Cardiac fibroblast (primary cell): ENCODE measurements at regions not wholly inside any gene's neighbourhood (a gene's known extent, or its start where the extent isn't known, plus 50 kb on each side); places are given as distances from the start of the nearest gene placed in this dataset.

Experiments
- DNase-seq, 2 donors: peaks; one replicate each; pipeline versions ENCODE4 v3.0.0 to v3.0.0-alpha.2; 2010; ENCODE audit warnings: low read depth in 2 of 2
- H3K4me3 ChIP-seq, 2 donors: replicated peaks in 1 of 2; 1 replicate in 1 of 2; 2 replicates in 1 of 2; pipeline ENCODE4 v1.5.1; 2011; ENCODE audit warnings: low read depth in 2 of 2, low read length in 2 of 2, mild to moderate bottlenecking in 2 of 2, moderate library complexity in 1 of 2
- TF ChIP-seq, protein P1 (sequence below): IDR thresholded peaks from one replicate; pipeline ENCODE4 v1.5.1; 2011; ENCODE audit warnings: low read depth, mild to moderate bottlenecking, low read length, inconsistent platforms

DNA sequence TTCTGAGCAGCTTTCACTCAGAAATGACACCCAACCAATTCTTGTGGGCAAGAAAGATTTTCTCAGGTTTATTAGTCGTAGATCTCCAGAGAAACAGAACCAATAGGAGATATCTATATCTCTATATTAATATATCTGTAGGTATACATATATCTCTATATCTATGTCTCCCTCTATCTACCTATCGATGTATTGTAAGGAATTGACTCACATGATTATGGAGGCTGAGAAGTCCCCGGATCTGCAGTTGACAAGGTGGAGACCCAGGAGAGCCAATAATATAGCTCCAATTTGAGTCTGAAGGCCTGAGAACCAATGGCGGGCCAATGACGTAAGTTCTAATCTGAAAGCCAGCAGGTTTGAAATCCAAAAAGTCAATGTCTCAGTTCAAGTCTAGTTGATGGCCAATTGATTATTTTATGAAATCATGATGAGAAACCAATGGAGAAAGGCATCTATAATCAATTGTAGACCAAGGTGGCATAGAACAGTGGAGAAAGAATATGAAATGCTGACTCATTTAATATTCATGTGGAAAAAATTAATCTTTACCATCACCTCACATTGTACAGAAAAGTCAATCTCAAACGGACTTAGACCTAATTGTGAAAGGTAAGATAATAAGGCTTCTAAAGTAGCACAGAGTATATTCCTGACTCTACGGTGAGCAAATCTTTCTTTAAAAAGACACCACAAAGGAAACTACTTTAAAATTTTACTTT, 65.6 kb upstream of the CHRNA7 start:
- TF ChIP-seq, protein P1, sequence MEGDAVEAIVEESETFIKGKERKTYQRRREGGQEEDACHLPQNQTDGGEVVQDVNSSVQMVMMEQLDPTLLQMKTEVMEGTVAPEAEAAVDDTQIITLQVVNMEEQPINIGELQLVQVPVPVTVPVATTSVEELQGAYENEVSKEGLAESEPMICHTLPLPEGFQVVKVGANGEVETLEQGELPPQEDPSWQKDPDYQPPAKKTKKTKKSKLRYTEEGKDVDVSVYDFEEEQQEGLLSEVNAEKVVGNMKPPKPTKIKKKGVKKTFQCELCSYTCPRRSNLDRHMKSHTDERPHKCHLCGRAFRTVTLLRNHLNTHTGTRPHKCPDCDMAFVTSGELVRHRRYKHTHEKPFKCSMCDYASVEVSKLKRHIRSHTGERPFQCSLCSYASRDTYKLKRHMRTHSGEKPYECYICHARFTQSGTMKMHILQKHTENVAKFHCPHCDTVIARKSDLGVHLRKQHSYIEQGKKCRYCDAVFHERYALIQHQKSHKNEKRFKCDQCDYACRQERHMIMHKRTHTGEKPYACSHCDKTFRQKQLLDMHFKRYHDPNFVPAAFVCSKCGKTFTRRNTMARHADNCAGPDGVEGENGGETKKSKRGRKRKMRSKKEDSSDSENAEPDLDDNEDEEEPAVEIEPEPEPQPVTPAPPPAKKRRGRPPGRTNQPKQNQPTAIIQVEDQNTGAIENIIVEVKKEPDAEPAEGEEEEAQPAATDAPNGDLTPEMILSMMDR = no peak

DNA sequence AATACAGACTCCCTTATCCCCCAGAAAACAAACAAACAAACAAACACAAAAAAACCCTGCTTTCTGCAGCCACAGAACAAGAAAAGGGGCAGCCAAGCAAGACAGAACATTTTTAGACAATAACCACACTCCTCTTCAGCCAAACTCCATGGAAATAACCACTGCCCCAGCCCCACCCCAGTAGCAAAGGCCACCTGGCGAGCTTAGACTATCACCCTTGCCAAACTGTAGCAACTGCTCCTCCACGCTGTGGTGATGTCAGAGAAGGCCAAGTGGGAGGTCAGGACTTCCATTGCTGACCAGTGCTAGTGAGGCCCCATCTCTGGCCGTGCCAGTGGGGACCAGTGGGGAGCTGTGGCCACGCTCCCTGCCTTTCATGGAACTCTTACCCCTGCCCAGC, 60.3 kb upstream of the CHRNA7 start:
- no peak overlapping the region for H3K4me3 ChIP-seq
- no peak for DNase-seq
- TF ChIP-seq, protein P1 = no peak

More for the DNA sequence above, 65.6 kb upstream of the CHRNA7 start:
- no peak overlapping the region for H3K4me3 ChIP-seq
- DNase-seq = no peak

GRCh38 chr15:31973197-31973596, 57.1 kb upstream of the CHRNA7 start:
- no peak for DNase-seq
- TF ChIP-seq, protein P1 = no peak
- no peak overlapping the region for H3K4me3 ChIP-seq

GRCh38 chr15:31974154-31974794, 56.0 kb upstream of the CHRNA7 start:
- DNase-seq = no peak
- TF ChIP-seq, protein P1 = no peak
- H3K4me3 ChIP-seq = no peak overlapping the region

DNA sequence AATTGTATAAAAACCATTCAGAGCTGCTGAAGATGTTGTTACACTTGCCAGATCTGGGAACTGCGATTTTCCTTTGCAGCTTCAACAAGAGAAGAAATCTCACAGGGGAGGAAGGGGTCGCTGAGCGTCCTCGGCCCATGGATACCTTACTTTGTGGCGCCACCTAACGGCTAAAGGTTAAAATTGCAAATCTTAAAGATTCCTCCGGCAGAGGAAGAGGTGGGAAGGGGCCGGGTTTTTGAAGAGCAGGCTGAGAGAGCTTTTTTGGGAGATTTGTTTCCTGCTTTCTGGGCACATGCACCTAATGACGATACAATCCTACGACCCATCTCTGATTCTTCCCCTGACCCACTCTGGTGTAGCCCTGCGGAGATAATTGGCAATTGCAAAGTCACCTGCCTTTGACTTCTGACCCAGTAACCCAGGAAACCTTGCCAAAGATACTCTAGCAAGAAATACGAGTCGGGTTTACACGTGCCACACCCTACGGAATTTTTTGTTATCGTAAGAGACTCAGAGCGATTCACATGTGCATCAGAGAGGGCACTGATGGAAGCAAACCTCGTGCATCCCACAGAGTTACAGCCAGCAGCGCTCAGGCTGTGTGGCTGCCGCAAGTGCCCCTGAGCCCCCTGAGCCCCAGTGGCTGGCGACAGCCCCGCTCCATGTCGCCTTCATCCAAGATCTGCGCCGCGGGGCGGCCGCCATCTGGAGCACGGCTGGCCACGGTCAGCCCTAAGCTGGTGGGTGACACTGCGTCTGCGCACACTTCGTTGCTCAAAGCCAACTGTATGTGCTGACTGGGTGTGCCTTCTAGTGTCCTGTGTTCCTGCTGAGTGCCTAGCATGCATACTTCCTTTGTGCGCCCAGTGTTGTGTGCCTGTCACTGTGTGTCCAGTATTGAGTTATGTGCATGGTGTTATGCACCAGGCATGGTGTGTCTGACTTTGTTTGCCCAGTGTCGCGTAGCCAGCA, 55.2 kb upstream of the CHRNA7 start:
- peak; percentile 18 to 39 for DNase-seq
- peak overlapping the region in 1 of 2 donors; percentile 21 for H3K4me3 ChIP-seq
- TF ChIP-seq, protein P1 = peak; percentile 65

- TF ChIP-seq, protein P1 = peak; percentile 16
- H3K4me3 ChIP-seq = no peak overlapping the region
- DNase-seq = no peak
Measured at GRCh38 chr15:31975830-31976229, 54.5 kb upstream of the CHRNA7 start.
